Esophagus squamous epithelium (tissue), 4 donors: ENCODE measurements at regions not wholly inside any gene's neighbourhood (a gene's known extent, or its start where the extent isn't known, plus 50 kb on each side); places are given as distances from the start of the nearest gene placed in this dataset.

Source experiments
- POLR2A ChIP-seq, 4 donors: fragments of 450-650 bp; IDR thresholded peaks; one replicate each; pipeline ENCODE4 v1.6.1; 2017; ENCODE audit warnings: antibody characterized with exemption in 4 of 4, mild to moderate bottlenecking in 4 of 4, moderate library complexity in 3 of 4
- TF ChIP-seq, protein P1 (sequence below), 6 experiments: fragments of 450-650 bp in 4 of 6; fragments of 200-600 bp in 2 of 6; sonication (generic) in 2 of 6; IDR thresholded peaks; one replicate each; pipeline ENCODE4 v1.5.1; 2016 to 2019; ENCODE audit warnings: antibody characterized with exemption in 6 of 6, mild to moderate bottlenecking in 4 of 6, moderate library complexity in 4 of 6

DNA sequence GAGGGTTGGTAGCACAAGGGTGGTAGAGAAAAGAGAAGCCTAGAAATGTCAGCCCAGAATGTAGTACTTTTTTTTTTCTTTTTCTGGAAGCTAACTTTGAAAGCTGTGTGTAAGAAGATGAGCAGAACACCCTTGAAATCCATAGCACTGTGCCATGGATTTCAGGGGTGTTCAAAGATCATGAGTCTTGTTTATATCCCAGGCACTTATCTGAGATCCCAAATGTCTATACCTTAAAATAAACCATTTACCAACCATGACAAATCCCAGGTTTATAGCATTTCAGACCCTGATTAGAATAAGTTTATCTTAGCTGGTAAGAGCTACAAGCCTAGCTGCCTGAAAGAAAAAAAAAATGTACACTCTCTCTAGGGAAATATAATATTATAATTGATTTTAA lies 389.9 kb upstream of the ANXA10 start:
- TF ChIP-seq, protein P1, sequence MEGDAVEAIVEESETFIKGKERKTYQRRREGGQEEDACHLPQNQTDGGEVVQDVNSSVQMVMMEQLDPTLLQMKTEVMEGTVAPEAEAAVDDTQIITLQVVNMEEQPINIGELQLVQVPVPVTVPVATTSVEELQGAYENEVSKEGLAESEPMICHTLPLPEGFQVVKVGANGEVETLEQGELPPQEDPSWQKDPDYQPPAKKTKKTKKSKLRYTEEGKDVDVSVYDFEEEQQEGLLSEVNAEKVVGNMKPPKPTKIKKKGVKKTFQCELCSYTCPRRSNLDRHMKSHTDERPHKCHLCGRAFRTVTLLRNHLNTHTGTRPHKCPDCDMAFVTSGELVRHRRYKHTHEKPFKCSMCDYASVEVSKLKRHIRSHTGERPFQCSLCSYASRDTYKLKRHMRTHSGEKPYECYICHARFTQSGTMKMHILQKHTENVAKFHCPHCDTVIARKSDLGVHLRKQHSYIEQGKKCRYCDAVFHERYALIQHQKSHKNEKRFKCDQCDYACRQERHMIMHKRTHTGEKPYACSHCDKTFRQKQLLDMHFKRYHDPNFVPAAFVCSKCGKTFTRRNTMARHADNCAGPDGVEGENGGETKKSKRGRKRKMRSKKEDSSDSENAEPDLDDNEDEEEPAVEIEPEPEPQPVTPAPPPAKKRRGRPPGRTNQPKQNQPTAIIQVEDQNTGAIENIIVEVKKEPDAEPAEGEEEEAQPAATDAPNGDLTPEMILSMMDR (IDR thresholded peaks at IDR 0.05) = no peak
- no peak for TF ChIP-seq POLR2A (IDR thresholded peaks at IDR 0.05)
